A673 (cell line): ENCODE measurements at regions not wholly inside any gene's neighbourhood (a gene's known extent, or its start where the extent isn't known, plus 50 kb on each side); places are given as distances from the start of the nearest gene placed in this dataset.
"Not testable (repeated sequence)": the region's sequence is repeated elsewhere in the genome, so short reads cannot be mapped to it uniquely, and the experiment has no call there.

Source experiments
- BruUV-seq: library from RNA; stranded (reverse); fragments of 400-500 nt; replicated peaks from 2 replicates; lab custom pipeline; 2021; lab: Mats Ljungman, UMichigan
- CTCF ChIA-PET: fragments of 300-600 bp; sonication (Branson Sonifier 250); formaldehyde crosslinking; loops from one replicate; lab custom pipeline; 2022; ENCODE audit warnings: antibody characterized with exemption; lab: Charles Lee
- POLR2A ChIA-PET: fragments of 300-600 bp; sonication (Branson Sonifier 250); formaldehyde crosslinking; loops from one replicate; lab custom pipeline; 2022; ENCODE audit warnings: antibody characterized with exemption; ENCODE audit not compliant: low non-redundant PET; lab: Charles Lee
- DNase-seq: peaks from one replicate; pipeline ENCODE4 v3.0.0-alpha.2; 2015; ENCODE audit warnings: low spot score
- H3K27ac ChIP-seq: fragments of 200-600 bp; sonication (generic); 2 replicates; pipeline ENCODE4 v1.5.1; 2016; ENCODE audit warnings: mixed run types, low read depth, mild to moderate bottlenecking, mixed read lengths, antibody characterized with exemption, low read length; ENCODE audit not compliant: poor library complexity, severe bottlenecking
- H3K27me3 ChIP-seq: fragments of 200-600 bp; sonication (generic); replicated peaks from 2 replicates; pipeline ENCODE4 v1.6.1; 2017; ENCODE audit warnings: mixed run types, low read depth, mild to moderate bottlenecking, mixed read lengths, antibody characterized with exemption, low read length; ENCODE audit not compliant: insufficient read depth, poor library complexity
- H3K36me3 ChIP-seq: fragments of 200-600 bp; sonication (generic); 2 replicates; pipeline ENCODE4 v1.6.1; 2016; ENCODE audit warnings: mixed run types, mild to moderate bottlenecking, mixed read lengths, antibody characterized with exemption, low read length; ENCODE audit not compliant: insufficient read depth, poor library complexity, severe bottlenecking
- H3K4me1 ChIP-seq: fragments of 200-600 bp; sonication (generic); 2 replicates; pipeline ENCODE4 v1.6.1; 2017; ENCODE audit warnings: mixed run types, mild to moderate bottlenecking, mixed read lengths, antibody characterized with exemption, low read length; ENCODE audit not compliant: insufficient read depth, poor library complexity, severe bottlenecking
- H3K4me3 ChIP-seq: fragments of 200-600 bp; sonication (generic); 2 replicates; pipeline ENCODE4 v1.5.1; 2016; ENCODE audit warnings: low read depth, mixed run types, mild to moderate bottlenecking, mixed read lengths, low read length; ENCODE audit not compliant: poor library complexity, severe bottlenecking
- H3K9me3 ChIP-seq: fragments of 200-600 bp; sonication (generic); 2 replicates; pipeline ENCODE4 v1.6.1; 2016; ENCODE audit warnings: mixed run types, low read depth, mild to moderate bottlenecking, mixed read lengths, antibody characterized with exemption, low read length; ENCODE audit not compliant: poor library complexity, severe bottlenecking
- EZH2 ChIP-seq: fragments of 200-600 bp; sonication (generic); IDR thresholded peaks from 2 replicates; pipeline ENCODE4 v1.6.1; 2017; ENCODE audit warnings: borderline replicate concordance, low read depth, mild to moderate bottlenecking, mixed read lengths, antibody characterized with exemption, low read length; ENCODE audit not compliant: poor library complexity, severe bottlenecking
- intact Hi-C: fragments of 100-400 bp; cut with micrococcal nuclease; formaldehyde crosslinking; loops from one replicate; pipeline ENCODE4 v1.10.0; 2022; ENCODE audit not compliant: unreplicated experiment
- TF ChIP-seq, protein P1 (sequence below): fragments of 300-800, 200-600 bp; sonication (generic); conservative IDR thresholded peaks from 2 replicates; pipeline ENCODE4 v1.5.1; 2017; ENCODE audit warnings: low read depth, mild to moderate bottlenecking, antibody characterized with exemption, low read length, moderate library complexity, mixed read lengths

DNA sequence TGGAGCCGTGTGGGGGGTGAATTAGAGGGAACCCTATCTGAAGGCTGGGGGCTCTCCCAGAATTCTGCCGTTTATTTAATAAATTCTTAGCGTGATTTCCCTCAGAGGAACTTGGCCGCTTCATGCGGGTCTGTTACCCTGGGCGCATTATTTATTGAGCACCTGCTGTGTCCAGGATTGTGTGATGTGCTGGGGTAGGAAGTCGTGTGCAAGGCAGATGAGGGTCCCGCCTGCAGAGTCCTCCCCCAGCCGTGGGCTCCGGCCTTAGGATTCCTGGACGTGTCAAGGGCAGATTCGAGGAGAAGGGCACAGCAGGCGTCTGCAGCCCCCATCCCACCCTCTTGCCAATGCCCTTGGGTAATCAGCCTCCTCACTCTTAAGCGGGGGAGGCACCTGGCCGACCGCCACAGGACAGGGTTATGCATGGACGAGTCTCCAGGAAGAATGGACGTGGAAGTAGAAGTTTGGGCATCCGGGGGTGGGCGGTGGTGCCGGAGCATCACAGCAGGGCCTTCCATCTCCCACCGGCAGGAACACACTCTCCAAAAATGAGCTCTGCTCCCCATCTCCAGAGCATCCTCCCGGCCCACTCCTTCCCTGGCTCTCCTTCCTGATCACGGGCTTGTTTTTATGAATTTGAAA, 233.3 kb upstream of the C1orf174 start:
- no TSS peak for BruUV-seq
- H3K27me3 ChIP-seq: peaks cover 40% of the 10 kb centered on the region
- TF ChIP-seq EZH2: no peak
- TF ChIP-seq, protein P1, sequence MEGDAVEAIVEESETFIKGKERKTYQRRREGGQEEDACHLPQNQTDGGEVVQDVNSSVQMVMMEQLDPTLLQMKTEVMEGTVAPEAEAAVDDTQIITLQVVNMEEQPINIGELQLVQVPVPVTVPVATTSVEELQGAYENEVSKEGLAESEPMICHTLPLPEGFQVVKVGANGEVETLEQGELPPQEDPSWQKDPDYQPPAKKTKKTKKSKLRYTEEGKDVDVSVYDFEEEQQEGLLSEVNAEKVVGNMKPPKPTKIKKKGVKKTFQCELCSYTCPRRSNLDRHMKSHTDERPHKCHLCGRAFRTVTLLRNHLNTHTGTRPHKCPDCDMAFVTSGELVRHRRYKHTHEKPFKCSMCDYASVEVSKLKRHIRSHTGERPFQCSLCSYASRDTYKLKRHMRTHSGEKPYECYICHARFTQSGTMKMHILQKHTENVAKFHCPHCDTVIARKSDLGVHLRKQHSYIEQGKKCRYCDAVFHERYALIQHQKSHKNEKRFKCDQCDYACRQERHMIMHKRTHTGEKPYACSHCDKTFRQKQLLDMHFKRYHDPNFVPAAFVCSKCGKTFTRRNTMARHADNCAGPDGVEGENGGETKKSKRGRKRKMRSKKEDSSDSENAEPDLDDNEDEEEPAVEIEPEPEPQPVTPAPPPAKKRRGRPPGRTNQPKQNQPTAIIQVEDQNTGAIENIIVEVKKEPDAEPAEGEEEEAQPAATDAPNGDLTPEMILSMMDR: no peak
- no peak overlapping the region for H3K27ac ChIP-seq
- no peaks in the 10 kb centered on the region for H3K36me3 ChIP-seq
- peaks cover 15% of the 10 kb centered on the region for H3K9me3 ChIP-seq
- no peak overlapping the region for H3K4me3 ChIP-seq
- intact Hi-C loops: no loop called here
- no peaks in the 10 kb centered on the region for H3K4me1 ChIP-seq
- CTCF ChIA-PET: no interaction called here
- no peak for DNase-seq
- POLR2A ChIA-PET: no interaction called here

DNA sequence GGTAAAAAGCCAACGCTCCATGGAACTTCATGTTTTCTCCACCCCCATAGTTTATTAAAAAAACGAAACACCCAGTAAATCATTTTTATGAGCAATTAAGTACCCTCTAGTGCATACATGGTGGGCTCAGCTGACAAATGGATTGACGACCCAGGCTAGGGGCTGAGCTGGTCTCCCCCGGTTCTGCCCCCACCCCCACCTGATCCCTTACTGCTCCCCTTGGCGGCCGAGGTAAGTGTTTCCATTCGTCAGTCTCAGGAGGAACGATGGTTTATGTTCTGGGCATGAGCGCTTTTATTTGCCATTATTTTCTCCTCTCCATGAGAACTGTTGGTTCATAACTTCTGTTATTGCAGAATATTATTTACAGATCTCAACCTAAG, 233.9 kb upstream of the C1orf174 start:
- POLR2A ChIA-PET: no interaction called here
- no TSS peak for BruUV-seq
- Histone ChIP-seq H3K9me3 (peaks cover 15% of the 10 kb centered on the region), H3K36me3 (no peaks in the 10 kb centered on the region), H3K4me1 (no peaks in the 10 kb centered on the region), H3K4me3 (no peak overlapping the region), H3K27me3 (peaks cover 42% of the 10 kb centered on the region), H3K27ac (no peak overlapping the region)
- TF ChIP-seq, protein P1: no peak
- no peak for TF ChIP-seq EZH2
- CTCF ChIA-PET: no interaction called here
- intact Hi-C loops: no loop called here
- DNase-seq: no peak

DNA sequence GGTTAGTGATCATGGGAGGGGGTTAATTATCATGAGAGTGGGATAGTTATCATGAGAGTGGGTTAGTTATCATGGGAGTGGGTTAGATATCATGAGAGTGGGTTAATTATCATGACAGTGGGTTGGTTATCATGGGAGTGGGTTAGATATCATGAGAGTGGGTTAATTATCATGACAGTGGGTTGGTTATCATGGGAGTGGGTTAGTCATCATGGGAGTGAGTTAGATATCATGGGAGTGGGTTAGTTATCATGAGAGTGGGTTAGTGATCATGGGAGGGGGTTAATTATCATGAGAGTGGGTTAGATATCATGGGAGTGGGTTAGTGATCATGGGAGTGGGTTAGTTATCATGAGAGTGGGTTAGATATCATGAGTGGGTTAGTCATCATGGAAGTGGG, 235.8 kb upstream of the C1orf174 start:
- H3K4me1 ChIP-seq, H3K27ac ChIP-seq, intact Hi-C loops, H3K36me3 ChIP-seq, H3K4me3 ChIP-seq, DNase-seq, POLR2A ChIA-PET, CTCF ChIA-PET, BruUV-seq: not testable (repeated sequence)
- peaks cover 36% of the 10 kb centered on the region for H3K27me3 ChIP-seq
- H3K9me3 ChIP-seq: peaks cover 15% of the 10 kb centered on the region
